Sigmoid colon (tissue), 4 donors: ENCODE measurements at regions not wholly inside any gene's neighbourhood (a gene's known extent, or its start where the extent isn't known, plus 50 kb on each side); places are given as distances from the start of the nearest gene placed in this dataset.

Experiments used
- POLR2AphosphoS5 ChIP-seq, 4 donors: sonication (generic); formaldehyde crosslinking; IDR thresholded peaks; one replicate each; pipeline ENCODE4 v1.6.1; 2017; ENCODE audit warnings: antibody characterized with exemption in 4 of 4
- TF ChIP-seq, protein P1 (sequence below), 4 experiments: fragments of 450-650 bp in 3 of 4; fragments of 200-600 bp in 1 of 4; IDR thresholded peaks; one replicate each; pipeline ENCODE4 v1.5.1; 2016 to 2019; ENCODE audit warnings: antibody characterized with exemption in 4 of 4, mild to moderate bottlenecking in 3 of 4, moderate library complexity in 2 of 4

DNA sequence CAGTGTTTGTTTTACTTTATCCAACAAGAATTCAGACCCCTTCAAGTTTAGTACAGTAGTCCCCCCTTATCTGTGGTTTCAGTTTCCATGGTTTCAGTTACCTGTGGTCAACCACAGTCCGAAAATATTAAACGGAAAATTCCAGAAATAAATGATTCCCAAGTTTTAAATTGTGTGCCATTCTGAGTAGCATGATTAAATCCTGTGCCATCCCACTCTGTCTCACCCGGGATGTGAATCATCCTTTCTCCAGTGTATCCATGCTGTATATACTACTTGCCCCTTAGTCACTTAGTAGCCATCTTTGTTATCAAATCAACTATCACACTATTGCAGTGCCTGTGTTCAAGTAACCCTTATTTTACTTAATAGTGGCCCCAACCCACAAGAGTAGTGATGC lies 153.8 kb upstream of the RASA1 start:
- TF ChIP-seq, protein P1, sequence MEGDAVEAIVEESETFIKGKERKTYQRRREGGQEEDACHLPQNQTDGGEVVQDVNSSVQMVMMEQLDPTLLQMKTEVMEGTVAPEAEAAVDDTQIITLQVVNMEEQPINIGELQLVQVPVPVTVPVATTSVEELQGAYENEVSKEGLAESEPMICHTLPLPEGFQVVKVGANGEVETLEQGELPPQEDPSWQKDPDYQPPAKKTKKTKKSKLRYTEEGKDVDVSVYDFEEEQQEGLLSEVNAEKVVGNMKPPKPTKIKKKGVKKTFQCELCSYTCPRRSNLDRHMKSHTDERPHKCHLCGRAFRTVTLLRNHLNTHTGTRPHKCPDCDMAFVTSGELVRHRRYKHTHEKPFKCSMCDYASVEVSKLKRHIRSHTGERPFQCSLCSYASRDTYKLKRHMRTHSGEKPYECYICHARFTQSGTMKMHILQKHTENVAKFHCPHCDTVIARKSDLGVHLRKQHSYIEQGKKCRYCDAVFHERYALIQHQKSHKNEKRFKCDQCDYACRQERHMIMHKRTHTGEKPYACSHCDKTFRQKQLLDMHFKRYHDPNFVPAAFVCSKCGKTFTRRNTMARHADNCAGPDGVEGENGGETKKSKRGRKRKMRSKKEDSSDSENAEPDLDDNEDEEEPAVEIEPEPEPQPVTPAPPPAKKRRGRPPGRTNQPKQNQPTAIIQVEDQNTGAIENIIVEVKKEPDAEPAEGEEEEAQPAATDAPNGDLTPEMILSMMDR (IDR thresholded peaks at IDR 0.05), result no peak
- TF ChIP-seq POLR2AphosphoS5 (IDR thresholded peaks at IDR 0.05), result no peak
